ENCODE measurements at regions not wholly inside any gene's neighbourhood (a gene's known extent, or its start where the extent isn't known, plus 50 kb on each side); places are given as distances from the start of the nearest gene placed in this dataset.

DNA sequence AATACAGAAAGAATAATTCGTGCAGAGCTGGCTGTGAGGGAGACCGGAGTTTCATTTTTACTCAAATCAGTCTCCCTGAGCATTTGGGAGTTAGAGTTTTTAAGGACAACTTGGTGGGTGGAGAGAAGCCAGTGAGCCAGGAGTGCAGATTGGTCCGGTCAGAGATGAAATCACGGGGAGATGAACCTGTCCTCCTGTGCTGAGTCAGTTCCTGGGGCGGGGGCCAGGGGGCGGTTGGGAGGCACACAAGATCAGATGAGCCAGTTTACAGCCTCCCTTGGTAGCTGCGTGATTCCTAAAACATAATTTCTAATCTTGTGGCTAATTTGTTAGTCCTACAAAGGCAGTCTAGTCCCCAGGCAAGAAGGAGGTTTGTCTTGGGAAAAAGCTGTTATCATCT is 1267.9 kb downstream of the AMY1C start:
- Histone ChIP-seq H3K4me2 (ENCODE audit: low read depth, low read length) (no peak overlapping the region), H3K79me2 (ENCODE audit: insufficient read depth, low read length) (no peaks in the 10 kb centered on the region), H3K9me3 (ENCODE audit: low read length) (no peaks in the 10 kb centered on the region), H2AFZ (ENCODE audit: low read length) (no peak overlapping the region), H3K27me3 (ENCODE audit: control insufficient read depth in 1 of 2, insufficient read depth in 2 of 2, low read length in 2 of 2) (no peaks in the 10 kb centered on the region), H3K4me3 (replicated peaks in 1 of 3; ENCODE audit: insufficient read depth in 1 of 3, low read depth in 2 of 3, low read length in 3 of 3) (no peak overlapping the region), H3K9ac (ENCODE audit: insufficient read depth, low read depth, low read length) (no peak overlapping the region), H3K27ac (ENCODE audit: extremely low read length, insufficient read depth, low read length) (no peak overlapping the region), H4K20me1 (ENCODE audit: insufficient read depth, low read length) (no peaks in the 10 kb centered on the region), H3K36me3 (replicated peaks in 1 of 2; ENCODE audit: control insufficient read depth in 1 of 2, insufficient read depth in 2 of 2, low read length in 2 of 2) (no peaks in the 10 kb centered on the region), H3K4me1 (ENCODE audit: insufficient read depth, low read length) (no peaks in the 10 kb centered on the region)
- in situ Hi-C loops (cut with HindIII; ENCODE audit: extremely low pct_ligation_motif_present, low pct_unique_long_range_greater_than_20kb) = no loop called here
- BruUV-seq (replicated peaks) = no TSS peak
- FAIRE-seq (no peak), DNase-seq (ENCODE audit: low spot score) (no peak), ATAC-seq (no peak)
- TF ChIP-seq SNRNP70 (IDR thresholded peaks at IDR 0.05; ENCODE audit: low read depth, low read length) (no peak), GTF2F1 (IDR thresholded peaks at IDR 0.05; ENCODE audit: low read length) (no peak)
- TF ChIP-seq, protein P1, sequence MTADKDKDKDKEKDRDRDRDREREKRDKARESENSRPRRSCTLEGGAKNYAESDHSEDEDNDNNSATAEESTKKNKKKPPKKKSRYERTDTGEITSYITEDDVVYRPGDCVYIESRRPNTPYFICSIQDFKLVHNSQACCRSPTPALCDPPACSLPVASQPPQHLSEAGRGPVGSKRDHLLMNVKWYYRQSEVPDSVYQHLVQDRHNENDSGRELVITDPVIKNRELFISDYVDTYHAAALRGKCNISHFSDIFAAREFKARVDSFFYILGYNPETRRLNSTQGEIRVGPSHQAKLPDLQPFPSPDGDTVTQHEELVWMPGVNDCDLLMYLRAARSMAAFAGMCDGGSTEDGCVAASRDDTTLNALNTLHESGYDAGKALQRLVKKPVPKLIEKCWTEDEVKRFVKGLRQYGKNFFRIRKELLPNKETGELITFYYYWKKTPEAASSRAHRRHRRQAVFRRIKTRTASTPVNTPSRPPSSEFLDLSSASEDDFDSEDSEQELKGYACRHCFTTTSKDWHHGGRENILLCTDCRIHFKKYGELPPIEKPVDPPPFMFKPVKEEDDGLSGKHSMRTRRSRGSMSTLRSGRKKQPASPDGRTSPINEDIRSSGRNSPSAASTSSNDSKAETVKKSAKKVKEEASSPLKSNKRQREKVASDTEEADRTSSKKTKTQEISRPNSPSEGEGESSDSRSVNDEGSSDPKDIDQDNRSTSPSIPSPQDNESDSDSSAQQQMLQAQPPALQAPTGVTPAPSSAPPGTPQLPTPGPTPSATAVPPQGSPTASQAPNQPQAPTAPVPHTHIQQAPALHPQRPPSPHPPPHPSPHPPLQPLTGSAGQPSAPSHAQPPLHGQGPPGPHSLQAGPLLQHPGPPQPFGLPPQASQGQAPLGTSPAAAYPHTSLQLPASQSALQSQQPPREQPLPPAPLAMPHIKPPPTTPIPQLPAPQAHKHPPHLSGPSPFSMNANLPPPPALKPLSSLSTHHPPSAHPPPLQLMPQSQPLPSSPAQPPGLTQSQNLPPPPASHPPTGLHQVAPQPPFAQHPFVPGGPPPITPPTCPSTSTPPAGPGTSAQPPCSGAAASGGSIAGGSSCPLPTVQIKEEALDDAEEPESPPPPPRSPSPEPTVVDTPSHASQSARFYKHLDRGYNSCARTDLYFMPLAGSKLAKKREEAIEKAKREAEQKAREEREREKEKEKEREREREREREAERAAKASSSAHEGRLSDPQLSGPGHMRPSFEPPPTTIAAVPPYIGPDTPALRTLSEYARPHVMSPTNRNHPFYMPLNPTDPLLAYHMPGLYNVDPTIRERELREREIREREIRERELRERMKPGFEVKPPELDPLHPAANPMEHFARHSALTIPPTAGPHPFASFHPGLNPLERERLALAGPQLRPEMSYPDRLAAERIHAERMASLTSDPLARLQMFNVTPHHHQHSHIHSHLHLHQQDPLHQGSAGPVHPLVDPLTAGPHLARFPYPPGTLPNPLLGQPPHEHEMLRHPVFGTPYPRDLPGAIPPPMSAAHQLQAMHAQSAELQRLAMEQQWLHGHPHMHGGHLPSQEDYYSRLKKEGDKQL (CRISPR knock-in tag; IDR thresholded peaks at IDR 0.05; ENCODE audit: low read depth) = no peak
- ChIA-PET CTCF (ENCODE audit: low intra/inter-chr PET ratio, low total read pairs) (no interaction called here), POLR2A (no interaction called here)
- 7% methylated on average over 3 of the region's 7 CpGs for WGBS (ENCODE audit: low lambda C conversion rate)
- intact Hi-C loops (cut with micrococcal nuclease; ENCODE audit: unreplicated experiment) = no loop called here

DNA sequence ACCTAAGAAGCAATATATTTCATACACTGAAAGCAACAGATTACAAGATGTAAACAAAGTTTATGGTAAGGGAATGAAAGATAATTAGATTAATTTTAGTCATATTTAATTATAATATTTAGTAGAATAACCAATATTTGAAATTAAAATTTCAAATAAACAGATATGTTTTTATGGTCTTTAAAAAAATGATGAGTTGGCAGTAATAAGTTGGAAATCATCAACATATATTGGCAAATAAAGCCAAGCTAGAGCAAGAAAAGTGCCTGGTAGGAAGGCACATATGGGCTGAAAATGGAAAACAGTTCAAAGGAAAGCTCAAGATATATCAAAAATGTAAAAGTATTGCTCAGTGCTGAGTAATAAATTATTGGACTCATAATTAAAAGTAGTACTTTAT is 1274.0 kb downstream of the AMY1C start:
- no peaks in the 10 kb centered on the region for H4K20me1 ChIP-seq (ENCODE audit: insufficient read depth, low read length)
- BruUV-seq (replicated peaks) = no TSS peak
- H3K36me3 ChIP-seq (replicated peaks in 1 of 2; ENCODE audit: control insufficient read depth in 1 of 2, insufficient read depth in 2 of 2, low read length in 2 of 2) = no peaks in the 10 kb centered on the region
- TF ChIP-seq, protein P1 (CRISPR knock-in tag; IDR thresholded peaks at IDR 0.05; ENCODE audit: low read depth) = no peak
- TF ChIP-seq MAFF (IDR thresholded peaks at IDR 0.05; ENCODE audit: low read depth, low read length) (peak; percentile 90), MAFK (conservative IDR thresholded peaks at IDR 0.05 in 1 of 2, IDR thresholded peaks at IDR 0.05 in 1 of 2; ENCODE audit: low read length in 2 of 2) (peak; percentile 84 to 95)
- H3K79me2 ChIP-seq (ENCODE audit: insufficient read depth, low read length) = no peaks in the 10 kb centered on the region
- H3K27ac ChIP-seq (ENCODE audit: extremely low read length, insufficient read depth, low read length) = no peak overlapping the region
- in situ Hi-C loops (cut with HindIII; ENCODE audit: extremely low pct_ligation_motif_present, low pct_unique_long_range_greater_than_20kb) (no loop called here), intact Hi-C loops (cut with micrococcal nuclease; ENCODE audit: unreplicated experiment) (no loop called here)
- H2AFZ ChIP-seq (ENCODE audit: low read length) = no peak overlapping the region
- H3K9ac ChIP-seq (ENCODE audit: insufficient read depth, low read depth, low read length) = no peak overlapping the region
- POLR2A ChIA-PET = no interaction called here
- H3K9me3 ChIP-seq (ENCODE audit: low read length) = 0 out of 2 replicates have a peak, but pooled peaks cover 6% of the 10 kb centered on the region
- H3K4me2 ChIP-seq (ENCODE audit: low read depth, low read length) = no peak overlapping the region
- no peak for ATAC-seq
- H3K4me3 ChIP-seq (replicated peaks in 1 of 3; ENCODE audit: insufficient read depth in 1 of 3, low read depth in 2 of 3, low read length in 3 of 3) = no peak overlapping the region
- CTCF ChIA-PET (ENCODE audit: low intra/inter-chr PET ratio, low total read pairs) = no interaction called here
- DNase-seq (ENCODE audit: low spot score) = no peak
- no peak for FAIRE-seq
- H3K4me1 ChIP-seq (ENCODE audit: insufficient read depth, low read length) = no peaks in the 10 kb centered on the region
- H3K27me3 ChIP-seq (ENCODE audit: control insufficient read depth in 1 of 2, insufficient read depth in 2 of 2, low read length in 2 of 2) = no peaks in the 10 kb centered on the region
